DMS153 treated with DMSO at 0.1 percent for 48 hours (cell line): ENCODE measurements at regions not wholly inside any gene's neighbourhood (a gene's known extent, or its start where the extent isn't known, plus 50 kb on each side); places are given as distances from the start of the nearest gene placed in this dataset.
"Not testable (repeated sequence)": the region's sequence is repeated elsewhere in the genome, so short reads cannot be mapped to it uniquely, and the experiment has no call there.

Experiments
- DNase-seq: peaks from one replicate; lab custom pipeline; 2025; ENCODE audit not compliant: unreplicated experiment; lab: John Stamatoyannopoulos, UW

GRCh38 chr9:100639854-100640253 lies 62.0 kb downstream of the CAVIN4 start:
- no peak for DNase-seq

- DNase-seq, result no peak
These were observed 62.7 kb downstream of the CAVIN4 start for GRCh38 chr9:100640447-100641050.

DNA sequence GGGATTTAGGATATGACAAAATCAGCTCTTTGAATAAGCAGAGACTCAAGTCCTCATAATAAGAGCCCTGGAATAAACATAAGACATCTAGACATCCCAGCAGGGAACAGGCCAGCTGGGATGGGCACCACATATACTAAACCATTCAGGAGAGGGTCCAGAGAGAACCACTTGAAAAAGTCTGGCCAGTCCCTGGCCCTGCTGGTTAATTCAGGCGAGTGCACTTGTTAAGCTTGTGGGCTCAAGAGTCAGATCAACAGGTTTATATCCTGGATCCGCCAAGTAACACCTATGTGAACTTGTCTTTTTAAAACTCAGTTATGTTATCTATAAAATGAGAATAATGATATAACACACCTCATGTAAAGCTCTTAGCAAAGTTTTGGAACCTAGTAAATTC lies 63.3 kb downstream of the CAVIN4 start:
- DNase-seq, result no peak

- DNase-seq, result no peak
These were observed 75.0 kb downstream of the CAVIN4 start for GRCh38 chr9:100652850-100653249.

- DNase-seq, result no peak
These were observed 75.9 kb downstream of the CAVIN4 start for GRCh38 chr9:100653643-100654334.

GRCh38 chr9:100656851-100657250 lies 79.0 kb downstream of the CAVIN4 start:
- DNase-seq, result not testable (repeated sequence)

DNA sequence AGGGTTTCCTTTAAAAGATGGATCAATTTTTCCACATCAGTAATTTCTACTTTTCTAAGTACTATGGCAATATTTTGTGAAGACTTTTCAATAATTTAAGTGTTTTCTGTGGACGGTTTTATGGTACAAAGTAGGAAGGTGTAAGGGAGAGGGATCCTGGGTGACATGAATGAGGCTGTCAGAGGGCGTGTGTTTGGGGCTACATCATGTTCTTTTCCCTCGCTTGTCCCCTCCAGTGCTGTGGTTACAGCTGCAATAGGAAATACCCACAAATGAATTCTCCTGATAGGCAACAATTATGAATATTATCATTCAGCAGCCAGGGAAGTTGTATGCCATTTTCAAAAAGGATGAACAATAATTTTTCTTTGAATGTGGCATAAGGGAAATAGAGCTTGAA lies 83.8 kb downstream of the CAVIN4 start:
- no peak for DNase-seq

DNA sequence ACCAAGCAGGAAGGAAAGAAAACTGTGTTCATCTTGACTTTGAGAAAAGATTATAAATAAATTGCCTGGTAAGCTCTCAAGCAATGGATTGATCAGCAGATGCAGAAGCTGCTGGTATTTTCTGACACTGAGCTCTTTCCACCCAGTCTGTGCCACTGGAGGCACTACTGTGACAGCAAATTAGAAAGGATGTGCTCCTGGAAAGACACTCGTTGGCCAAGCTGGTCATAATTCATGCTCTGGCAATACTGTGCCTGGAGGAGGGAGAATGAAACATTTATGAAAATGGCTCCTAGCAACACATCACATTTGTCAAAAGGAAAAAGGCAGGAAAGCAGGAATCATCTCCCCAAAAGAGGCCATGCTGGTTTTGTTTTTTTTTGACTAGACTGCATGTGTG lies 84.2 kb downstream of the CAVIN4 start:
- DNase-seq, result no peak

DNA sequence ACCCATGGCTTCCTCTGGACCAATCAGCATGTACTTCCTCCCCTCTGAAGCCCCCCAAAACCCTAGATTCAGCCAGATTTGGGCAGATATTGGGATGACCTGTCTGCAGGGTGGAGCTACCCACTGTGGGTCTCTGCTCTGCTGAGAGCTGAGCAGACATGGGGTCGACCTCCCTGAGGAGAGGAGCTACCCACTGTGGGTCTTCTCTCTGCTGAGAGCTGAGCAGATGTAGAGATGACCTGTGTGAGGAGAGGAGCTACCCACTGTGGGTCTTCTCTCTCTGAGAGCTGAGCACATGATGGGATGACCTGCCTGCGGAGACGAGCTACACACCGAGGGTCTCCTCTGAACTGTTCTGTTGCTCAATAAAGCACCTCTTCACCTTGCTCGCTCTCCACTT lies 89.6 kb downstream of the CAVIN4 start:
- no peak for DNase-seq

GRCh38 chr9:100668024-100668423 lies 90.1 kb downstream of the CAVIN4 start:
- no peak for DNase-seq

DNA sequence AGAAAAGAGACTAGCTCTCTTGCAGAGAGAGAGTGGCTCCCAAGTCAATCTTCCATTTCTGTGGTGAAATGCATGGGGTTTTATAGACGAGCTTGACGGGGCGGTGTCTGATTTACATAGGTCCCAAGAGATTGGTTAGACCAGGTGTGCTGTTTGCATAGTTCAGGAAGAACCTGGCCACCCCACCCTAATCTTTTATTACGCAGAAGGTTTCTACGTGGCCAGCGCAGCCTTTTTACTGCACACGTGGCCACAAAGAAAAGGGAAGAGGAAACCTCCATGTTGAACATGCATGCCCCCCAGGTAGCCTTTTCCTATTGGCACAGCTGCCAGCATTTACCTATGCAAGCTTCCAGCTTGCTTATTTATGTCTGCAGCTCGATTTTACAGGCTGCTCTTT lies 92.1 kb downstream of the CAVIN4 start:
- no peak for DNase-seq

DNA sequence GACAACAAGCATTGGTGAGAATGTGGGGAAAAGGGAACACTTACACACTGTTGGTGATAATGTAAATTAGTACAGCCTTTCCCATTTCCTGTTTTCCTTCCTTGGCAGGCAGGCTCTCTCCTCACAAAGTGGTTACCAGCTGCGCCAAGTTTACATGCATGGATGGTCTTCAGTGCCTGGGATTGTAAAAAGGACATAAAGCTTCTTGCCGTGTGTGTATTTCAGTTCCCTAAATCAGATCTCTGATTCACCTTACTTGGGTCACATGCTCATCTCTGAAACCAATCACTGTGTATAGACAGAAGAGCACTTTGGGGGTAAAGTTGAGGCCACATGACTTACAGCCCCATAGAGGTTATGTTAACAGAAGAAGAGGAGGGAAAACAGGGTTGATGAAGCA lies 92.8 kb downstream of the CAVIN4 start:
- peak; percentile 44 for DNase-seq

DNA sequence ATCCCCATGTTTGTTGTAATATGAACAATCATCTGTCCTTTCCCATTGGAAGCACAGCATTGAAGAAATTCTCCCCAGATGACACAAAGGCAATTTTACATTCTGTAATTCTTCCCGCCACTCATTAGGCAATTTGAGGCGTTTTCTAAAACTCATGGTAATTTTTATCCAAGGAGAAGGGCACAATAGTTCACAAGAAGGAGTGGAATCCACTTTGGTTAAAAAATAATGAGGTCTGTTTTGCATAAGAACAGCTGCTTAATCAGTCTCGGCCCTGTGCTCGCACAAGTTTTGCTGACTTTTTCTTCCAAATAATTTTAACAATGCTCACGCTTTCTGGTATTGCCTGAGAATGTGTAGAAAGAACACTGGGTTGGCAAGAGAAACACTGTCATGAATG lies 94.0 kb downstream of the CAVIN4 start:
- no peak for DNase-seq

- DNase-seq, result no peak
These were observed 95.4 kb downstream of the CAVIN4 start for GRCh38 chr9:100673249-100673648.

DNA sequence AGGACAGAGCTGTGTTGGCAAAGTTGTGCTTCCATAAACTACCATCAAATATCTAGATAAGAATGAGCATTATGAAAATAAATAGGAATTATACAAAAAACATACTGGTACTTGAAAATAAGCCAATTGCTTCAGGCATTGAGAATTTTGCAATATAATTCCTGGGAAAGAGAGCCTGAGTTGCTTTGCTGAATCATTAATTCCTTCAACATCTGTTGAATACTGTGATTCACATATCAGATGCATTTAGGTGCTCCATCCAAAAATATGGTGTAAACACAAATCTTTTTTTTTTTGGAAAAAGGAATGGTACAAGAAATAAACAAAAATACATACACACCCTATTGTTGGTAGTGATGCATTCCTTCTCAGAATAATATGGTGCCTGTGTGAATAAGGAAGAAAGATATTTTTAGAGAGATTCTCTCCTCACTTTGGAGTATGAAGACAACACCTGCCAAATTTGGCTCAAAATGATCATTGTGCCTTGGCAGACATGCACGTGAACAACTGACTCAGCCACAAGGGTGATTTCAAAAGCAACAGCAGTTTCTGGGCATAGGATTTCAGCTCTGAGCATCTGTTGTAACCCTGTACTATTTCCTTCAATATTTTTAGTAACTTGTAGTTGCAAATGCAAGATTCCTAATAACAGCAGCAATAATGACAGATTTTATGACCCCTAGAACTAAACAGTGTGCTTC lies 96.7 kb downstream of the CAVIN4 start:
- no peak for DNase-seq

GRCh38 chr9:100679834-100680233 lies 102.0 kb downstream of the CAVIN4 start:
- peak; percentile 10 for DNase-seq

DNA sequence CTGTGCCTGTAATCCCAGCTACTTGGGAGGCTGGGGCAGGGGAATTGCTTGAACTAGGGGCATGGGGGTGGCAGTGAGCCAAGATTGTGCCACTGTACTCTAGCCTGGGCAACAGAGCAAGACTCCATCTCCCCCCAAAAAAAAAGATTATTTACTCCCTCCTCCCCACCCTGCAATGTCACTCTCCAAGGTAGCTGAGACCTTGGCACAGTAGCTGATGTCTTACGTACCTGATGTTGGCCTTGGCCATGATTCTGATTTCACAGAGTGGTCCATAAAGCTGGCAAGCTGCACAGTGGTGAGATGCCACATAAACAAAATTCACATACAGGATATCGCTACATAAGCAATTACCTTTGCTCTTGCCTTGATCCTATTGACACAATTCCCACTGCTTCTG lies 108.5 kb downstream of the CAVIN4 start:
- no peak for DNase-seq

DNA sequence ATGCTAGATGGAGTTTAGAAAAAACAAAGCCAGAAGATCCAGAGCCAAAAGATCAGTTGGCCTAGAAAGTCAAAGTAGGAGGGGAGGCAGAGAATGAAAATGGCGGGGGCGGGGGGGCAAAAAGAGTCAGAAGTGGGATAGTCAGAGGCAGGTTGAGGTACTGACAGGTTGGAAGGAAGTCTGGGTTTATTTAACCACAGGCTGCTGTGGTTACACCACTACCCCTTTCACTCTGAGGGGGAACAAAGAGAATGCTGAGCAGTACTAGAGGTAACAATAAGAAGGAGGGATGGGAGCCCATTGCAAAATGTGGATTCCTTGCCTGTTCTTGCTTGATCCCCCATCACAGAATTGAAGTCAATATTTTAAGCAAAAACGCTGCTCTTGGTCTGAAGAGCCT lies 111.8 kb downstream of the CAVIN4 start:
- DNase-seq, result no peak

DNA sequence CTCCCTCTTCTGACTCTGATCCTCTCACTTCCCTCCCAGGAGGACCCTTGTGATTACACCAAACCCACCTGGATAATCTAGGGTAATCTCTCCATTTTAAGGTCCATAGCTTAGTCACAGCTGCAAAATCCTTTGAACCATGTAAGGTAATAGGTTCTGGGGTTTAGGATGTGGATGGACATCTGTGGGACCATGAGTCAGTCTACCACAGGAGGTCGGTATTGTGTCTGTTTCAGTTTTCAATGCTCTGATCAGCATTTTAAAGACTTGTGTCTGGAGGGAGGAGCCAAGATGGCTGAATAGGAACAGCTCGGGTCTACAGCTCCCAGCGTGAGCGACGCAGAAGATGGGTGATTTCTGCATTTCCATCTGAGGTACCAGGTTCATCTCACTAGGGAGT lies 112.6 kb downstream of the CAVIN4 start:
- DNase-seq, result no peak

DNA sequence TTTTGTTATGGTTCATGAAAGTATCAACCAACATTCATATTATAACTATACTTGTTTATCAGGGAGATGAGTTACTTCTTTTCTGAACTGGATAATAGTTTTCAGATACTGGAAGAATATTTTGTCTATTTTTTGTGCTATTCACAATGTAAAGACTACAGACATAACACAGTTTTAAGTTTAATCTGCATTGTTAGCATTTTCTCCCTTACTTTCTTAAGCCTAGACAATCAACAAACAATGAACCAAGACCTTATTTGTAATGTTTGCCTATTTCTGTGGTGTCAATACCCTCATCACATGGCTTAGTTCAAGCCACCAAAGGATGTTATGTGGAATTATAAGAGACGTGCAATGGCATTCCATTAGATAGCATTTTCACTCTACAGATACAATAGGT lies 119.5 kb downstream of the CAVIN4 start:
- DNase-seq, result no peak

DNA sequence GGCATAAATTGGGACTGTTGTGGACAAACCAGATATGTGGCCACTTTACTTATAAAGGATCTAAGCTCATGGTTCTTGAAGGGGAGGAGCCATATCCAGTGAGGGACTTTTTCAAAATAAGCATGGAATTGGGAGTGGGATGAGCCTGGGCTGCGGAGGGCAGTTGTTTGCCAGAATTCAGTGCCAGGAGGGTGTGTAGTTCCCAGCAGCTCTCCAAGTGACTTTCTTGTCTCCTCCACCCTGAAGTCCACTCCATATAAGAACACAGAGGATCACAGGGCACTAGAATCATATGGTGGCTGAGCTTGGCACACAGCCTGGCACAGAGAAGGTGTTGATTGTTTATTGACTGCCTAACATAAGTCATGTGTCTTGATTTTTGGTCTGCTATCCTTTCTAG lies 121.1 kb downstream of the CAVIN4 start:
- DNase-seq, result no peak

DNA sequence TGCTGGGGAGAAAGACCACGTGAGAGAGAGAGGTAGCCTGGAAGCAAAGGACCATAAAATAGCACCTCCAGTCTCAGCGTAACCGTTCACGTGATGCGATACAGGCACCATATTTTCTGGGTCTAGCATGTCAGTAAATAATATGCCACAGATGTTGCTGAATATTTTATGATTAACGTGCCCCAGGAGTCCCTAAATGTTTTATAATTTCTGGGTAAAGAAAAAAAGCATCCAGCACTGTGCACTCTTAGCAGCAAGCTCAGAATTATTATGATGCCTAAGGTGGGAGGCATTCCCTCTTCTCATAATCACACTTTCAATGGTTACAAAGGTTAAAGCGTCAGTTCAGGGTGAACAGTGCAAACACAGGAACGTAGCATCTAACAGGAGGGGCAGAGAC lies 121.8 kb downstream of the CAVIN4 start:
- no peak for DNase-seq
